ENCODE measurements at regions not wholly inside any gene's neighbourhood (a gene's known extent, or its start where the extent isn't known, plus 50 kb on each side); places are given as distances from the start of the nearest gene placed in this dataset.
"Not testable (repeated sequence)": the region's sequence is repeated elsewhere in the genome, so short reads cannot be mapped to it uniquely, and the experiment has no call there.

- H3K27me3 ChIP-seq, result no peaks in the 10 kb centered on the region
- in situ Hi-C loops (cut with MboI; ENCODE audit: low sequenced_read_pairs in 4 of 4), result loop anchor here in 1 of 4 donors (25.0 kb wide), 1 partner anchor 103 kb away; no protein-coding TSS in a partner anchor
Measured at GRCh38 chr16:59959311-59959710, 1225.2 kb upstream of the GOT2 start.

GRCh38 chr16:59950431-59950830 is 1216.3 kb upstream of the GOT2 start:
- Histone ChIP-seq H3K4me1 (no peaks in the 10 kb centered on the region), H3K9me3 (no peaks in the 10 kb centered on the region), H3K27me3 (no peaks in the 10 kb centered on the region), H3K4me3 (no peak overlapping the region), H3K36me3 (no peaks in the 10 kb centered on the region), H3K27ac (no peak overlapping the region)
- in situ Hi-C loops (cut with MboI; ENCODE audit: low sequenced_read_pairs in 4 of 4) (loop anchor here in 1 of 4 donors (25.0 kb wide), 1 partner anchor 112 kb away; no protein-coding TSS in a partner anchor), intact Hi-C loops (cut with DNase I; ENCODE audit: low total_unique reads) (no loop called here)
- ATAC-seq (no peak), DNase-seq (no peak)
- TF ChIP-seq POLR2A (IDR thresholded peaks at IDR 0.05) (no peak), CTCF (IDR thresholded peaks at IDR 0.05 in 4 of 5, conservative IDR thresholded peaks at IDR 0.05 in 1 of 5) (no peak)

More at GRCh38 chr16:59959311-59959710, 1225.2 kb upstream of the GOT2 start:
- no peaks in the 10 kb centered on the region for H3K4me1 ChIP-seq
- TF ChIP-seq CTCF (IDR thresholded peaks at IDR 0.05 in 4 of 5, conservative IDR thresholded peaks at IDR 0.05 in 1 of 5) (no peak), POLR2A (IDR thresholded peaks at IDR 0.05) (no peak)
- no peak overlapping the region for H3K27ac ChIP-seq
- intact Hi-C loops (cut with DNase I; ENCODE audit: low total_unique reads), result no loop called here
- ATAC-seq, result no peak
- no peaks in the 10 kb centered on the region for H3K9me3 ChIP-seq
- DNase-seq, result no peak
- H3K4me3 ChIP-seq, result no peak overlapping the region
- no peaks in the 10 kb centered on the region for H3K36me3 ChIP-seq

GRCh38 chr16:59944041-59944440 is 1209.9 kb upstream of the GOT2 start:
- intact Hi-C loops (cut with DNase I; ENCODE audit: low total_unique reads), result not testable (repeated sequence)

GRCh38 chr16:59941594-59941993 is 1207.5 kb upstream of the GOT2 start:
- ATAC-seq (no peak), DNase-seq (no peak)
- TF ChIP-seq CTCF (IDR thresholded peaks at IDR 0.05 in 4 of 5, conservative IDR thresholded peaks at IDR 0.05 in 1 of 5) (no peak), POLR2A (IDR thresholded peaks at IDR 0.05) (no peak)
- H3K4me3 ChIP-seq, result no peak overlapping the region
- intact Hi-C loops (cut with DNase I; ENCODE audit: low total_unique reads), result no loop called here
- H3K4me1 ChIP-seq, result no peaks in the 10 kb centered on the region
- H3K27ac ChIP-seq, result no peak overlapping the region
- in situ Hi-C loops (cut with MboI; ENCODE audit: low sequenced_read_pairs in 4 of 4), result no loop called here
- no peaks in the 10 kb centered on the region for H3K9me3 ChIP-seq
- no peaks in the 10 kb centered on the region for H3K36me3 ChIP-seq
- no peaks in the 10 kb centered on the region for H3K27me3 ChIP-seq

More at GRCh38 chr16:59944041-59944440, 1209.9 kb upstream of the GOT2 start:
- H3K4me1 ChIP-seq; in situ Hi-C loops (cut with MboI; ENCODE audit: low sequenced_read_pairs in 4 of 4); DNase-seq; H3K36me3 ChIP-seq; H3K27ac ChIP-seq; H3K4me3 ChIP-seq; ATAC-seq; H3K27me3 ChIP-seq; H3K9me3 ChIP-seq: not testable (repeated sequence)

- H3K27ac ChIP-seq, result no peak overlapping the region
- DNase-seq (no peak), ATAC-seq (no peak)
- intact Hi-C loops (cut with DNase I; ENCODE audit: low total_unique reads), result no loop called here
- no peaks in the 10 kb centered on the region for H3K27me3 ChIP-seq
- TF ChIP-seq POLR2A (IDR thresholded peaks at IDR 0.05), result no peak
- no peak for TF ChIP-seq CTCF (IDR thresholded peaks at IDR 0.05 in 4 of 5, conservative IDR thresholded peaks at IDR 0.05 in 1 of 5)
- no peaks in the 10 kb centered on the region for H3K4me1 ChIP-seq
- H3K9me3 ChIP-seq, result no peaks in the 10 kb centered on the region
- in situ Hi-C loops (cut with MboI; ENCODE audit: low sequenced_read_pairs in 4 of 4), result no loop called here
- no peak overlapping the region for H3K4me3 ChIP-seq
- H3K36me3 ChIP-seq, result no peaks in the 10 kb centered on the region
Measured at GRCh38 chr16:59920054-59920453, 1185.9 kb upstream of the GOT2 start.
